SK-N-SH (cell line): ENCODE measurements at regions not wholly inside any gene's neighbourhood (a gene's known extent, or its start where the extent isn't known, plus 50 kb on each side); places are given as distances from the start of the nearest gene placed in this dataset.

Experiments
- CTCF ChIA-PET: fragments of 300-600, 350-600 bp; formaldehyde crosslinking; extraction: SDS; loops from one replicate; lab custom pipeline; 2021; lab: Yijun Ruan, JAX
- POLR2A ChIA-PET: fragments of 350-600 bp; sonication (Branson Sonifier 250); formaldehyde crosslinking; extraction: SDS; loops from one replicate; lab custom pipeline; 2020; ENCODE audit warnings: antibody characterized with exemption, inconsistent platforms; lab: Yijun Ruan, JAX
- DNase-seq: peaks from one replicate; pipeline ENCODE4 v3.0.0; 2012
- H2AFZ ChIP-seq: fragments of 200-600 bp; sonication (generic); 2 replicates; pipeline ENCODE4 v1.8.1; 2016; ENCODE audit warnings: antibody characterized with exemption, mild to moderate bottlenecking, low read depth
- H3F3A ChIP-seq: fragments of 200-600 bp; sonication (generic); replicated peaks from 2 replicates; pipeline ENCODE3; 2016; ENCODE audit warnings: antibody characterized with exemption, mild to moderate bottlenecking; ENCODE audit not compliant: insufficient read depth
- H3K27ac ChIP-seq, 2 experiments: fragments of 200-500 bp in 1 of 2; fragments of 200-600 bp in 1 of 2; sonication (Bioruptor generic) in 1 of 2; sonication (generic), shearing (Covaris generic) in 1 of 2; 2 replicates each; pipeline versions ENCODE4 v1.5.1 to v1.6.1; 2014 to 2016; ENCODE audit warnings: low read depth in 2 of 2, inconsistent platforms in 1 of 2, low read length in 1 of 2, mild to moderate bottlenecking in 1 of 2, mixed read lengths in 1 of 2
- H3K27me3 ChIP-seq: fragments of 200-600 bp; sonication (generic), shearing (Covaris generic); 2 replicates; pipeline ENCODE4 v1.6.1; 2016; ENCODE audit warnings: mixed run types; ENCODE audit not compliant: insufficient read depth
- H3K36me3 ChIP-seq, 2 experiments: fragments of 200-500 bp in 1 of 2; fragments of 200-600 bp in 1 of 2; sonication (Bioruptor generic) in 1 of 2; sonication (generic) in 1 of 2; replicated peaks in 1 of 2; 2 replicates each; pipeline versions ENCODE3 to v1.5.1; 2014 to 2016; ENCODE audit warnings: low read length in 1 of 2, mild to moderate bottlenecking in 1 of 2; ENCODE audit not compliant: insufficient read depth in 2 of 2, control insufficient read depth in 1 of 2
- H3K4me1 ChIP-seq, 2 experiments: fragments of 200-500 bp in 1 of 2; fragments of 200-600 bp in 1 of 2; sonication (Bioruptor generic) in 1 of 2; sonication (generic), shearing (Covaris generic) in 1 of 2; 2 replicates each; pipeline versions ENCODE4 v1.5.1 to v1.6.1; 2014 to 2016; ENCODE audit warnings: low read depth in 1 of 2, low read length in 1 of 2, mixed run types in 1 of 2; ENCODE audit not compliant: insufficient read depth in 2 of 2, control insufficient read depth in 1 of 2
- H3K4me2 ChIP-seq: fragments of 200-600 bp; sonication (generic), shearing (Covaris generic); 2 replicates; pipeline ENCODE4 v1.6.1; 2017; ENCODE audit warnings: mixed run types
- H3K4me3 ChIP-seq, 2 experiments: fragments of 200-500 bp in 1 of 2; fragments of 200-600 bp in 1 of 2; sonication (Bioruptor generic) in 1 of 2; sonication (generic), shearing (Covaris generic) in 1 of 2; 2 replicates each; pipeline versions ENCODE4 v1.5.1 to v1.8.1; 2014 to 2016; ENCODE audit warnings: low read depth in 2 of 2, inconsistent platforms in 1 of 2, low read length in 1 of 2, mild to moderate bottlenecking in 1 of 2, mixed read lengths in 1 of 2, moderate library complexity in 1 of 2
- H3K79me2 ChIP-seq: fragments of 200-600 bp; sonication (generic); 2 replicates; pipeline ENCODE4 v1.8.1; 2017; ENCODE audit warnings: mild to moderate bottlenecking; ENCODE audit not compliant: insufficient read depth
- H3K9ac ChIP-seq: fragments of 200-600 bp; sonication (generic); 2 replicates; pipeline ENCODE4 v1.6.1; 2017; ENCODE audit warnings: mixed run types
- H3K9me2 ChIP-seq: fragments of 200-600 bp; sonication (generic); 2 replicates; pipeline ENCODE4 v1.6.1; 2017; ENCODE audit warnings: mixed run types
- H3K9me3 ChIP-seq: fragments of 200-600 bp; sonication (generic); 2 replicates; pipeline ENCODE4 v1.6.1; 2017; ENCODE audit warnings: mixed run types, mild to moderate bottlenecking, moderate library complexity
- H4K20me1 ChIP-seq: fragments of 200-600 bp; sonication (generic); 2 replicates; pipeline ENCODE4 v1.6.1; 2017; ENCODE audit warnings: mild to moderate bottlenecking, mixed run types; ENCODE audit not compliant: insufficient read depth
- CHD2 ChIP-seq: fragments of 150-350 bp; IDR thresholded peaks from 2 replicates; pipeline ENCODE4 v1.6.1; 2018; ENCODE audit warnings: low read length; ENCODE audit not compliant: partially characterized antibody
- ELF1 ChIP-seq: IDR thresholded peaks from 2 replicates; pipeline ENCODE4 v1.4.0; 2012
- EP300 ChIP-seq, 2 experiments: IDR thresholded peaks; 2 replicates each; pipeline versions ENCODE4 v1.4.0 to v1.6.1; 2012; ENCODE audit warnings: borderline replicate concordance in 1 of 2, low read depth in 1 of 2, low read length in 1 of 2
- FOSL2 ChIP-seq: IDR thresholded peaks from 2 replicates; pipeline ENCODE4 v1.4.0; 2012; ENCODE audit warnings: low read depth, mild to moderate bottlenecking, moderate library complexity, borderline replicate concordance
- GABPA ChIP-seq: IDR thresholded peaks from 2 replicates; pipeline ENCODE4 v1.4.0; 2012; ENCODE audit warnings: low read depth, mild to moderate bottlenecking
- GATA2 ChIP-seq: sonication (generic); formaldehyde crosslinking; IDR thresholded peaks from 2 replicates; pipeline ENCODE4 v1.5.0; 2020; ENCODE audit warnings: mild to moderate bottlenecking, missing genetic modification reagents
- IRF3 ChIP-seq: fragments of 150-350 bp; IDR thresholded peaks from 2 replicates; pipeline ENCODE4 v1.6.1; 2016; ENCODE audit warnings: mild to moderate bottlenecking, low read depth, low read length
- MEF2A ChIP-seq: IDR thresholded peaks from 2 replicates; pipeline ENCODE4 v1.4.0; 2012; ENCODE audit warnings: low read depth, borderline replicate concordance
- NFIC ChIP-seq: IDR thresholded peaks from 2 replicates; pipeline ENCODE4 v1.4.0; 2012; ENCODE audit warnings: borderline replicate concordance
- PBX3 ChIP-seq: IDR thresholded peaks from 2 replicates; pipeline ENCODE4; 2012
- POLR2AphosphoS5 ChIP-seq: IDR thresholded peaks from 2 replicates; pipeline ENCODE4 v1.6.1; 2012; ENCODE audit warnings: low read depth, low read length
- RCOR1 ChIP-seq: fragments of 150-350 bp; IDR thresholded peaks from 2 replicates; pipeline ENCODE4 v1.6.1; 2017; ENCODE audit warnings: antibody characterized with exemption, low read length
- REST ChIP-seq: IDR thresholded peaks from 2 replicates; pipeline ENCODE4 v1.6.1; 2012; ENCODE audit warnings: mild to moderate bottlenecking, low read depth, low read length, moderate library complexity
- SIN3A ChIP-seq: IDR thresholded peaks from 2 replicates; pipeline ENCODE4 v1.6.1; 2012; ENCODE audit warnings: low read depth, mild to moderate bottlenecking, low read length, moderate library complexity, borderline replicate concordance
- TCF12 ChIP-seq: IDR thresholded peaks from 2 replicates; pipeline ENCODE4 v1.4.0; 2012
- WGBS: methylation state at CpG from one replicate; pipeline ENCODE4 v1.1.6; 2017; ENCODE audit warnings: low lambda C conversion rate; 5-methylcytosine and 5-hydroxymethylcytosine counted together

- CTCF ChIA-PET: no interaction called here
Observed at GRCh38 chr4:171718069-171718468, 95.1 kb upstream of the GALNTL6 start.

More at GRCh38 chr4:171718069-171718468, 95.1 kb upstream of the GALNTL6 start:
- H3K9ac ChIP-seq: no peak overlapping the region
- H3K9me2 ChIP-seq: no peaks in the 10 kb centered on the region
- H3K36me3 ChIP-seq: no peaks in the 10 kb centered on the region
- no peak overlapping the region for H3K4me3 ChIP-seq
- WGBS: 0% methylated on average over 1 of the region's 1 CpG
- no peaks in the 10 kb centered on the region for H3K79me2 ChIP-seq
- H3F3A ChIP-seq: no peaks in the 10 kb centered on the region
- no peaks in the 10 kb centered on the region for H4K20me1 ChIP-seq
- no peak overlapping the region for H2AFZ ChIP-seq
- no peaks in the 10 kb centered on the region for H3K4me1 ChIP-seq
- H3K9me3 ChIP-seq: no peaks in the 10 kb centered on the region
- DNase-seq: no peak
- TF ChIP-seq EP300 (IDR thresholded peaks at IDR 0.05; ENCODE audit: borderline replicate concordance in 1 of 2, low read depth in 1 of 2, low read length in 1 of 2): no peak
- TF ChIP-seq ELF1: no peak
- TF ChIP-seq FOSL2: no peak
- TF ChIP-seq RCOR1: no peak
- no peak for TF ChIP-seq TCF12
- no peak for TF ChIP-seq GABPA
- TF ChIP-seq MEF2A: no peak
- no peak for TF ChIP-seq NFIC
- no peak for TF ChIP-seq PBX3
- TF ChIP-seq CHD2: no peak
- TF ChIP-seq GATA2 (CRISPR knock-in tag): no peak
- TF ChIP-seq SIN3A: no peak
- no peak for TF ChIP-seq IRF3
- TF ChIP-seq REST: no peak
- TF ChIP-seq POLR2AphosphoS5: no peak
- TF ChIP-seq, all 33 proteins: peak for 0
- Histone ChIP-seq H3K27me3 (no peaks in the 10 kb centered on the region), H3K4me2 (no peak overlapping the region), H3K27ac (no peak overlapping the region)
- POLR2A ChIA-PET: interaction anchor here (0.7 kb wide), 1 partner anchor 197 kb away, joined by 3 read pairs; no protein-coding TSS in a partner anchor
